ENCODE measurements at regions not wholly inside any gene's neighbourhood (a gene's known extent, or its start where the extent isn't known, plus 50 kb on each side); places are given as distances from the start of the nearest gene placed in this dataset.
"Not testable (repeated sequence)": the region's sequence is repeated elsewhere in the genome, so short reads cannot be mapped to it uniquely, and the experiment has no call there.

- DNase-seq (ENCODE audit: low spot score), result peak; percentile 41
Observed at GRCh38 chr6:100096341-100096740, 102.3 kb upstream of the MCHR2 start.

GRCh38 chr6:100093405-100093804, 99.4 kb upstream of the MCHR2 start:
- no peak for DNase-seq (ENCODE audit: low spot score)

GRCh38 chr6:100088009-100088408, 94.0 kb upstream of the MCHR2 start:
- peak; percentile 77 for DNase-seq (ENCODE audit: low spot score)

GRCh38 chr6:100084991-100085364, 91.0 kb upstream of the MCHR2 start:
- no peak for DNase-seq (ENCODE audit: low spot score)

GRCh38 chr6:100084316-100084990, 90.4 kb upstream of the MCHR2 start:
- DNase-seq (ENCODE audit: low spot score), result peak; percentile 65

- no peak for DNase-seq (ENCODE audit: low spot score)
Observed at GRCh38 chr6:100078509-100078908, 84.5 kb upstream of the MCHR2 start.

- no peak for DNase-seq (ENCODE audit: low spot score)
Observed at GRCh38 chr6:100065348-100065747, 71.3 kb upstream of the MCHR2 start.

GRCh38 chr6:100062621-100063020, 68.6 kb upstream of the MCHR2 start:
- DNase-seq (ENCODE audit: low spot score), result no peak

GRCh38 chr6:100057941-100058340, 63.9 kb upstream of the MCHR2 start:
- no peak for DNase-seq (ENCODE audit: low spot score)

GRCh38 chr6:100050550-100050949, 56.5 kb upstream of the MCHR2 start:
- no peak for DNase-seq (ENCODE audit: low spot score)

- not testable (repeated sequence) for DNase-seq (ENCODE audit: low spot score)
Observed at GRCh38 chr6:100043961-100044360, 49.9 kb upstream of the MCHR2 start.

Data from GM03348 (cell line).